ENCODE measurements at regions not wholly inside any gene's neighbourhood (a gene's known extent, or its start where the extent isn't known, plus 50 kb on each side); places are given as distances from the start of the nearest gene placed in this dataset.

DNA sequence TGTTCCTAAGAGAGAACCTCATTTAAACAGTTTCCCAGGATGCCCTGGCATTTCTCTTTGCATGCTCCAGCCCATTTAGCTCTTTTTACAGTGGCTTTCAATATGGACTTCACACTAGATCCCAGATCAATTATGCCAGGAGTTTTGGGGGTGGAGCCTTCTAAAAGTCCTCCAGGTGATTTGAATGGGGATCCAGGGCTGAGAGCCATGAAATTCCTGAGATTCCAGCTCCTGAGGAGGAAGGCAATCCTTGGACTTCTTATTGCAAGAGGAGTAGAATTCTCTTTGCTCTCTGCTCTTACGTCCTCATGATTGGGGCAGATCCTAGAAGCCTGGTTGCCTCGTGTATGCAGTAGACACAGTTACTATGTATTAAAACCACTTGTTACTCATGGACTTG is 184.2 kb downstream of the DHX35 start:
- DNase-seq (ENCODE audit: low spot score): no peak

DNA sequence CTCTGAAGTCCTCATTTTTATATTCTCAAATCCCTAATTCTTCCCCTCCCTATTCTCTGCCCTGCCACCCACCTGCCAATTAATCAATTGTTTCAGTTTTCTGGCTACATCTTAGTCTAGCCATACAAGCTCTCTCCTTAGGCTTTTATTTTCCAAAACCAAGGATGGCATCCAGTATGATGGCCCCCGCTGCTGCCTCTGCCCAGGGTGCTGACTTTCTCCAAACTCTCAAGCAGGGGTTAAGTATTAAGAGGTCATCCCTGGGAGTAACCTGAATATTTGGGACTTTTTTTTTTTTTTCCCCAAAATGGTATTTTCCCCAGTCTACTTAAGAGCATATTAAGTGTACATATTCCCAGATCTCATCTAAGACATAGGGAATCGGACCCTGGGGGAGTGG is 183.8 kb downstream of the DHX35 start:
- DNase-seq (ENCODE audit: low spot score): no peak

DNA sequence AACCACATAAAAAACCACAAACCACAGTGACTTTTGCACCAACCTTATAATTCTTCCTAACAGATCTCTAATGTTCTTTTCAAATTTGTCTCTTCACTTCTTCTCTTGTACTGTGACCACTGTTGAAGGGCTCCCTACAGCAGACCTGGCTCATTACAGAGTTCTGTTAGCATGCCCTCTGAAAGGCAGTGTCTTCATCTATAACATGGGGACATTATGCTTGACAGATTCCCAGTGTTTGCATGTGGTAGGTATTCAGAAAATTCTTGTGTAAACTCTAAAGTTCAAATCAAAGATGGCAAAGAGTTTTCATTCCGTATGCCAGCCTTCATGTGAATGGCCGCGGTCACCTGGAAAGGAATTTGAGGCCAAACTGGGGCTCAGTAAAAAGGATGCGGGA is 182.6 kb downstream of the DHX35 start:
- no peak for DNase-seq (ENCODE audit: low spot score)

DNA sequence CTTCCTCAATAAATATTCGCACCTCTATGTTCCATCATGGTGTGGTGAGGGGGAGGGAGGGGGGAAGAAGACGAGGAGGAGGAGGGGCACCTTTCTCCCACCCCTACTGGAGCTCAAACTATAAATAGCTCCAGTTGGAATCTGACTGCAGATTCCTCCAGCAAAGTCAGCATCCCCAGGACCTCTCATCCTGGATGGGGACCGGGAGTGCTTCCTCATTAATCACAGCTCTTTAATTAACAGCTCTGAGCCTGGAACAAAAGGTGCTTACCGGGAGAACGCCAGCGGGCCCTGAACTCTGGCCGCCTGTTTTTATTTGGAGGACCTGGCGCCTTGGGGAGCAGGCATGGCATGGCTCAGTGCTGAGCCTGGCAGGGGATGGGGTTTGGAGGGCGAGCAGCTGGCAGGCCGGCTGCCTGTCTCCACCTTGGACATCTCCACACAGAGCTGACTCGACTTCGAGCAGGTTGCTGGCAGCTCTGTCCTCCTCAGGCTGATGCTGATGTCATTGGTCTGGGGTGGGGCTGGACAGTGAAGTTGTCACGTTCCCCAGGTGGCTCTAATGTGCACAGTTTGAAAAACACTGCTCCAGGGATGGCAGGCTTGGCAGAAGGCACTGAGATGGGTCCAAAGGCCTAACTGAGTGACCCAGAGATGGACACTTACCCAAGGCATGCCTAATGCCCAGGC is 180.4 kb downstream of the DHX35 start:
- DNase-seq (ENCODE audit: low spot score): no peak

DNA sequence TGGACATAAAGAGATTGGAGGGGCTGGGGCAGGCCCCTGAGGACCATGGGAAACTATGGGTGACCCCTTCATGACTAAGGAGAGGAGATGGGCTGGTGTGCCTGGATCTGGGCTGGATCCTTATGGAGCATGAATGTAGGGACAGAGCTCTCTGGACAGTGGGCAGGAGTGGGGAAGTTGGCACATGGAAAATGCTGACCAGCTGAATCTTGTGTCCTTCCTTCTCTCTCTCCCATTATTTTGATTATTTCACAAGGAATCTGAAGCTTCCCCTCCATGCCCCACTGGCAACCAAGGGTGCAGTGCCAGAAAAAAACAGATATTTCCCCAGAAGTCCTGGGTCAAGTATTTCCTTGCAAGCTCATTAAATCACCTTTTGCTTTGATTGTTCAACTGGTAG is 175.2 kb downstream of the DHX35 start:
- no peak for DNase-seq (ENCODE audit: low spot score)

DNA sequence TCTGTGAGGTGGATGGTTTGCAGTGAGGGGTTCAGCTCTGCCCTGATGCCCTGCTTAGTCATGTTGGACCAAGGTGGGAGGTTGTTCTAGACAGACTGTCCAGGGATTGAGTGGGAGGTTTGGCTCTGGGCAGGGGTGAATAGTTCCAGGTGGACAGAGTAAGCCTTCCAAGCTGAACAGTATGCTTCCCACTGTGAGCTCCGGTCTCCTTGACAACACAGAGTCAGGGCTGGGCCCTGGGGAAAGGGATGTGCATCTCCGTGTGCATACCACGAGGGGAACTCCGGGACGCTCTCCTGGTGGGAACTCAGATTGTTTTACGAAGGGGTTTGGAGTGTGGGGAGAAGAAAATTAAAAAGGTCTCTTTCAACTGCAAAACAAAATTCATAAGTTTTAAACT is 174.7 kb downstream of the DHX35 start:
- DNase-seq (ENCODE audit: low spot score): no peak

DNA sequence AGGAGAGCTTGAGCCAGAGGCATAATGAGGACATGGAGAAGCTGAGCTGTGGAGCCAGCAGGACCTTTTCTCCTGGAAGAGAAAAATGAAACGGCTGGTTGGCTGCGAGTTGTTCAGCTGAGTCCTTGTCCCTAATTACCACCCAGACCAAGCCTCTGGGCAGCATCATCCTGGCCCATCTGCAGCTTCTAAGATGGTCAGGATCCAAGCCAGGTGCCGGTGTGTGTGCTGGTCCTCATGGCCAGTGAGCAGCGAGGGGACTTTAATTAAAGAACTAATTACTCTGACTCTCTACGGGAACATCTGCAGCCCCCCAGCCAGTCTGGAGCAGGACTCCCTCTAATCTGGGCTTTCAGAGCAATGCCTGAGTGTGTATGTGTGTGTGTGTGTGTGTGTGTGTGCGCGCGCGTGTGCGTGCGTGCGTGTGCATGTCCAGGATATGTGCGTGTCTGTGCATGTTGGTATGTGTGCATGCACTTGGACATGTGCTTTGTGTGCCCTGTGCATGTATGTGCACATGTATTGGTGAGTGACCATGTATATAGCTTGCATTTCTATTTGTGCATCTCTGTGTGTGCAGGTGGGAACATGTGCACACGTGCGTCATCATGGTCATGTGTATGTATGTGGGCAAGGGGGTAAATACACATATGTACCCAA is 173.9 kb downstream of the DHX35 start:
- no peak for DNase-seq (ENCODE audit: low spot score)

DNA sequence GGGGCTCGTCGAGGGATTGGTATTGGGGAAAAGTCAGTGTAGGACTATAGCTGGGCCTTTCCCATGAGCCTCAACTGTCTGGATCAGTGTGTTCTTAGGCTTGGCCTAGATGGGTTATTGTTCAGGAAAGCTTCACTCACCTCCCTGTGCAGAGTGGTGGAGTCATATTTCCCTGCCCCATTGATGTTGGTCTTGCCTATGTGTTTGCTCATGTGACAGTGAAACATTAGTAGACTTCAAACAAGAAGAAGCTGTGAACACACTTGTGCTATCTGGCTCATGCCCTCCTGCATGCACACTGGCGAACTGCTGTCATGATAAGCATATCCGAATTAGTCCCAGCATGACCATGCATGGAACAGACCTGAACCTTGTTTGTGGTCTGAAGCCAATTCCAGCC is 171.1 kb downstream of the DHX35 start:
- DNase-seq (ENCODE audit: low spot score): no peak

DNA sequence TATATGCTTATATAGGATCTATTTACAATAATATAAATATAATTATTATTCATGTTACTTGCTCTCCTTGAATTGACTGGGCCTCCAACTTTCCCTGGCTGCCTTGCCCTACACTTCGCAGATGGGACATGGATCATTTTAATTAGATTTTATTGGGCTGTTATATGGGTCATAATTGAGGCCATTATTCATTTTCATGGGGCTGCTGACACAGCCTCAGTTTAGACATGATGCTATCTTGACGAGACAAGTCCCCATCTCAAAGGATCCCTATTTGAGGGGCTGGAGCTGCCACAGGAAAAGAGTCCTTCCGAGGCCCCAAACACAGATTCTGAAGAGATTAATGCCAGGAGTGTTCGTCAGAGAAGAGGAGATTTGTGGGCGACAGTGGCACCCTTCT is 170.4 kb downstream of the DHX35 start:
- no peak for DNase-seq (ENCODE audit: low spot score)

DNA sequence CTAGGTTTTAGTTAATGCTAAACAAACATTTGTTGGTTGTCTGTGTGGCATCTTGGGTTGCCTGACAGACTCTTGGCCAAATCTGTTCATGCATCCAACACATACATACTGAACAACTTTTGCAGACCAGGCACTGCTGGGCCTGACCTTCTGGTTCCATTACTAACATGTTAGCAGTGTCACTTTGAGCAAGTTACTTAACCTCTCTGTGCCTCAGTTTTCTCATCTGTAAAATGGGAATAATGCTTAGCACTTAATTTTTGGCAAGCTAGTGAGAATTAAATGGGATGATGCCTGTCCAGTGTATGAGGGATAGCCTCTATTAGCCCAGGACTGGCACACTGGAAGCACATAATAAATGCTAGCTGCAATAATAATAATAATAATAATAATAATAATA is 169.9 kb downstream of the DHX35 start:
- DNase-seq (ENCODE audit: low spot score): no peak

DNA sequence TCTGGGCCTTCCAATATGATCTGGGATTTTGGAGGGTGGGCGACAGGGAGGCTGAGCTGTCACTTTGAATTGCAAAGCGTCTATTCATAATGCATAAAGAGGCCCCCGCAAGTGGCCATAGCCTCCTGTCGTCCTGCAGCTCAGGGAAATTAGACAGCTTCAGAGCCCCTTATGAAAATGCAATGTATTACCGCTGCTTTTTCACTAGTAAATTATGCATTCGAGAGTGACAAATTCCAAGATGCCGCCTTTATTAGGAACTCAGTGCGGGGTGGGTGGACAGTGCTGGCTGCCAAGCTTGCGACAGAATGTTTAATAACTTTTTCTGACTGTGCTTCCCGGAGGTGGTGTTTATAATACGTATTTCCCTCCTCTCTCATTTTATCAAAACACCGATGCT is 168.5 kb downstream of the DHX35 start:
- no peak for DNase-seq (ENCODE audit: low spot score)

DNA sequence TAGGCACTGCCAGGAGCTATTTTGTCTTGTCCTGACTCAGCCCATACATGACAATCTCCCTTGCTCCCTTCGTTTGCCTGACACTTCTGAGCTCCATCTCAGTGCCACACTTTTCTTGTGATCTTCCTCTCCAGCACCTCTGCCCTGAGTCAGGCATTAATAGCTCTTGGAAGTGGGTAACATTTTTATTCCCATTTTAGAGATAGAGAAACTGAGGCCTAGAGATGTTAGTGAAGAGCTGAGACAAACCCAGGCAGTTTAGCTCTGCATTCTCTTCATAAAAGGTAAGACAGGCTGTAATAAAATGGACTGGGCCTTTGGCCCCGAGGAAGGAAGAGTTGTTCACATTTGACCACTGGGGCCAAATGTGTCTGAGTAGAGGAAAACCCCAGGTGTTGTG is 167.4 kb downstream of the DHX35 start:
- DNase-seq (ENCODE audit: low spot score): no peak

DNA sequence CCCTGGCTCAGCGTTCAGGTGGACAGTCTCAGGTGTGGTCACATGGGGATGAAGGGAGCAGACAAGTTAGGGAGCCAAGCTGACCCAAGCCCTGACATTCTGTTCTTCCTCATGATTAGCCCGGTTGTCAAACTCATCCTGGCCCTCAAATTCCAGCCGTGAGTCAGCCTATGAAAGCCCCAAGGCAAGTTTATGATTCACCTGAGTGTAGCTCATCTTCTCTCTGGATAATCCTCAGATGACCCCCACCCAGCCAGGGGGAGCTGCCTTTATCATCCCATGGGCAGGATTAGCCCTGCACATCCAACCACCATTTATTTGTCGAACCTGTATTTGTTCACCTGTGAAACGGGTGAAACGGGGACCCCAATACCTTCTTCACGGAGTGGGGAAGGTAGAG is 161.9 kb downstream of the DHX35 start:
- no peak for DNase-seq (ENCODE audit: low spot score)

DNA sequence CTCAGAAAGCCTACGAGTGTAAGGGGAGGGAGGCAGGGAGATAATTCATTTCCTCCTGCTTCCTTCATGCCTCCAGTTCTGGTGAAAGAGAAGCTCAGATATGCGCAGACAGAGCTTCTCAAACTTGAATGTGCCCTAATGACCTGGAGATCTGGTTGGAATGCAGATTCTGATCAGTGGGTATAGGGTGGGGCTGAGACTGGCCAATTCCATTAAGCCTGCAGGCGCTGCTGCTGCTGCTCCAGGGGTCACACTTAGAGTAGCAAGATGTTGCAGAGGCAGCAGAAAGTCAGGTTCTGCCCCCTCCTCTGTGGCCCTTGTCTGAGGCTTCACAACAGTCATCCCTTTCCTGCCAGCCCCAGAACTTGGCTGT is 161.0 kb downstream of the DHX35 start:
- no peak for DNase-seq (ENCODE audit: low spot score)

DNA sequence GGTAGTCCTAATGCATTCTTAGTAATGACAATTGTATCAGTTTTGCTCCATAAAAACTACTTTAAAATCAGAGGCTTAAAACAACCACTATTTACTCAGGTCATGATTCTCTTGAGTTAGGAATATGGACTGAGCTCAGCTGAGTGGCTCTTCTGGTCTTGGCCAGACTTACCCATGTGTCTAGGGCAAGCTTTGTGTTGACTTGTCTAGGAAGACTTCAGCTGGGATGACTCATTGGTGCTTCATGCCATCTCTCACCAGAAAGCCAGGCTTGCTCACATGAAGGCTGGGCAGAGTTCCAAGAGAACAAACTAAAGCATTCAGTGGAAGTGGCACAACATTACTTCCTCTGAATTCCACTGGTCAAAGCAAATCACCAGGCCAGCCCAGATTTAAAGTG is 155.3 kb downstream of the DHX35 start:
- DNase-seq (ENCODE audit: low spot score): no peak

DNA sequence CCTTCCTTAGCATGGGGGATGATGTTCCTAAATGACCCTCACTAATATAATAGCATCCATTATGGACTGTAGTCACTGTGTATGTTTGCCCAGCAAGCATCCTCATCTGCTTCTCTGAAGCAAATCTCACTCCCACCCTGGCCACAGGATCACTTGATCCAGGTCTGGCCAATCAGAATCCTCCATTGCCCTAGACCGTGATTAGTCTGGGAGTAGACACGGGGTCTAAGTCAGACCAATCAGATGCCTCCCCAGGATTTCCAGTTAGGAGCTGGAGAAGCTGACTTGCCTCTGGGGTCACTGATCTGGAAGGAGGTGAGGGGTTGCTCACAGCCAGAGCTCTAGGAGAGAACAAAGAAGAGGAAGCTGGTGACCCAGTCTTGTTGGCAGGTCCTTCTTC is 153.9 kb downstream of the DHX35 start:
- DNase-seq (ENCODE audit: low spot score): no peak

DNA sequence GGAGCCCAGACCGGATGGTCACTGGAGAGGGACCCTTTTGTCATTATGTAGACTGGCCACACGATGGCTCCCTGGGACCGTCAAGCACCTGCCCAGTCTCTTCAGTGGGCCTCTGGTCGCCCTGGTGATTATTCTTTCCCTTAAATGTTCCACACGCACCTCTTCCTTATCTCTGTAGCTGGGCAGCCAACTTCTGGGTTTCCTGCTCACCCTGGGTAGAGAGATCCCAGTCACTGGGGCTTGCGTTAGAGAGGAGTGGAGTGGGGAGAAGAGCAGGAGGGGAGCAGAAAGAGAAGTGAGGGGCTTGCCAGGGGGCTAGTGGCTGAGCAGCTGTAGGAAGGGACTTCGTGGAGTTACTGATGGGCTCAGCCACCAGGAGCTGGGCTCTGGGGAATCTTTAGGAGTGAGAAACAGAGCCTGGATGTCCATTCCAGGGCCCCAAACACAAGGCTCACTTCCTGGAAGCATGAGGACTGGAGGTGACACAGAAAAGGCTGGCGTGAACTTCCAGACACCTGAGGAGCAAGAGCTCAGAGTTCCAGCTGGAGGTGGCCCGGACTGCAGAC is 150.1 kb downstream of the DHX35 start:
- peak; percentile 1 for DNase-seq (ENCODE audit: low spot score)

DNA sequence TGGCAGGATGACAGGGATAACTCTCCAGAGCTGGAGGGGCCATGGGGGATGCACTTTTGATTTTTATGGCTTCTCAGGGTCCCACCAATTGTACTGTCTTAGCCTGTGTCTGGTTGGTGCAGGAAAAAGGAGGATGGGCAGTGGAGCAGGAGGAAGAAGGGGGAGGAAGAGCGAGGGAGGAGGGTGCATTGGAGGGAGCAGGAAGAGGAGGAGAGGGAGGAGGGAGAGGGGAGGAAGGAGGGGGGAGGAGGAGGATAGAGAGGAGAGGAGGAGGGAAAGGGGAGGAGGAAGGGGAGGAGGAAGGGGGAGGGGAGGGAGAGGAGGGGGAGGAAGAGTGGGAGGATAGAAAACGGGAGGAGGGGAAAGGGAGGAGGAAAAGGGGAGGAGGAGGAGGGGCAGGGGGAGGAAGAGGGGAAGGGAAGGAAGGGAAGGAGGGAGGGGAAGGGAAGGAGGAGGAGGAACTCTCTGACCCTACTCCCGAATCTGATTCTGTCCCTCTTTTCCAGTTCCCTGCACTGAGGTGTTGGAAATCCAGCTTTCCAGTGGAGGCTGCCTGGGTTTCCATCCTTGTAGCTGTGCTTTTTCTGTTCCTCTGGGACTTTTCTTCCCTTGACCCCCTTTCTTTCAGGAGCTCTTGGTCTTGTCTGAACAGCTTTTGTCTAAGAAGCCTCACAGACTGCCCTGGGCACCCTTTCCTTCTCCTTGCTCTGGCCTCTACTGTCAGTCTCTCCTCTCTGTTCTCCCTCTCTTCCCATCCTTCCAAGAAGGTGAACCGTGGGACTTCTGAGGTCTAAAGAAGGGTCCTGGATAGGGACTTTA is 149.4 kb downstream of the DHX35 start:
- no peak for DNase-seq (ENCODE audit: low spot score)

DNA sequence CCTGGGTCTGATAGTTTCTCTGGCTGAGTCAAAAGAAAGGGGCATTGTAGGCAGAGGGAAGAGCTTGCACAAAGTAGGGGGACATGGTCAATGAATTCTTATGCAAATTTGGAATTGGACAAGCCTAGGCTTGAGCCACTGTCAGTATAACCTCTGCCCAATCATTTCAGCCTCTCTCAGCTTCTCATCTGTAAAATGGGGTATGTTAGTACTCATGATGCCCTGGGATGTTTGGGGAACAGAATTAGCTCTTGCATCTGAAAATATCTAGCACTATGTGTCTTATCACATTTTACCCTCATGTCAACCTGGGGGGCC is 148.6 kb downstream of the DHX35 start:
- DNase-seq (ENCODE audit: low spot score): no peak

DNA sequence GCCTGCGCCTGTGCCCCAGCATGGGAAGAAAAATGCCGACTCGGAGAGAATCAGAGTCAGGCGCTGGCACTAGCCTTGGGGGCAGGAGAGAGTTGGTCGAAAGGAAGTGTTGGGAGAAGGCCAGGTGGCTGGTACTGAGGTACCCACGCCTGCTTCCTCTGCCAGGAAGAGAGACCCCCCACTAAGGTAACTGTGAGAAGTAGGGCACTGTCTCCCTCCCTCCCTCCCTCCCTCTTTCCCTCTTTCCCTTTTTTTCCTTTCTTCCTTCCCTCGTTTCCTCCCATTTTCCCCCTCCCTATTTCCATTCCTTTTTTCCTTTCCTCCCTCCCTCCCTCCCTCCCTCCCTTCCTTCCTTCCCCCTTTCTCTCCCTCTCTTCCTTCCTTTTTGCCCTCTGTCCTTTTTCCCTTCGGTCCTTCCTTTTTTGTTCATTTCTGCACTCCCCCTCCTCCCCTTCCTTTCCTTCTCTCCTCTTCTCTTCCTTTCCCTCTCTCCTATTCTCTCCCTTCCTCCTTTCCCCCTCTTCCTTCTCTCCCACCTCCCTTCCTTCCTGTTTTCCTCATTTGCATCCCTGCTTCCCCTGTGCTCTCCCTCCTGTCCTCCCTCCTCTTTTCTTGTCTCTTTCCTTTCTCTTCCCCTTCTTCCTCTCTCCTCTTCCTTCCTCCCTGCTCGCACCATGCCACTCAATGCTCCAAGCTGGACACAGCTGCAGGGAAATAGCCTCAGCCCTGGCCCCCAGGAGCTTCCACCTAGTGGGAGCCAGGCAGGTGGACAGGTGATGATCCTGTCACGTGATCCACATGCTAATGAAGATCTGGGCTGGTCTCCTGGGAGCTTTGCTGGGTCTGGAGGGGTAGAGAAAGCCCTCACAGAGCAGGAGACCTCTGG is 148.0 kb downstream of the DHX35 start:
- DNase-seq (ENCODE audit: low spot score): no peak

DNA sequence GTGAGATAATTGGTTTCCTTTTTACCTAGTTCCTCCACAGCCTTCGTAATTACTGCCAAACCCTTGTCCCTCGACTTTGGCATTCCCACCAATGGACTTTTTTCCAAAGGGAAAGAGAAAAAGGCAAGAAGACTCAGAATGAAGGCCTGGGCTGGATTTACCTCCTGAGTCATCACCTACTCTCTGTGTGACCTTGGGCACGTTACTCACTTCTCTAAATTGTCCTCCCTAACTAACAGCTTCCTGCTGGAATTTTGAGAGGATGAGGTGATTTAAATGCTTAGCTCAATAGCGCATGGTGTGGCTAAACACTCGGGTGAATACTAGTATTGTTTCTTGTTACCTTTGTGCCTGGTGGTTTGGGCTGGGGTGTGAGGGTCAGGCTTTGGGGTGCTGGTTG is 146.6 kb downstream of the DHX35 start:
- DNase-seq (ENCODE audit: low spot score): no peak

DNA sequence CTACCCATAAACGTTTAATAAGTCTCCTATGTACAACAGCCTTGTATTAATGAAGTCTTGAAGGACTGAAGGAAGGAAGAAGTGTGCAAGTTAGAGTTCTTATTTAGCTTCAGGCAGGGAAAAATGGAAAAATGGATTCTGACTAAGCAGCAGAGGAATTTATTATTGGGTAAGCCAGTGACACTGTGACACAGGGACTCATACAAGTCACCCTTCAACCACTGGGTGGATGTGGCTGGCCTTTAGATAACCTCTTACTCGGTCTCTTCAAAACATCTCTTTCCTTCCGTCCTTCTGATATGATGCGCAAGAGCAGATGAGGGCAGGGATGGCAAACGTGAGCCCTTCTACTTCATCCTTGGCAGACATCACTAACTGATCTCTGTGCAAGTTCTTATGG is 145.6 kb downstream of the DHX35 start:
- DNase-seq (ENCODE audit: low spot score): no peak

Measured in globus pallidus (tissue), 1 donor.